ENCODE measurements at regions not wholly inside any gene's neighbourhood (a gene's known extent, or its start where the extent isn't known, plus 50 kb on each side); places are given as distances from the start of the nearest gene placed in this dataset.

DNA sequence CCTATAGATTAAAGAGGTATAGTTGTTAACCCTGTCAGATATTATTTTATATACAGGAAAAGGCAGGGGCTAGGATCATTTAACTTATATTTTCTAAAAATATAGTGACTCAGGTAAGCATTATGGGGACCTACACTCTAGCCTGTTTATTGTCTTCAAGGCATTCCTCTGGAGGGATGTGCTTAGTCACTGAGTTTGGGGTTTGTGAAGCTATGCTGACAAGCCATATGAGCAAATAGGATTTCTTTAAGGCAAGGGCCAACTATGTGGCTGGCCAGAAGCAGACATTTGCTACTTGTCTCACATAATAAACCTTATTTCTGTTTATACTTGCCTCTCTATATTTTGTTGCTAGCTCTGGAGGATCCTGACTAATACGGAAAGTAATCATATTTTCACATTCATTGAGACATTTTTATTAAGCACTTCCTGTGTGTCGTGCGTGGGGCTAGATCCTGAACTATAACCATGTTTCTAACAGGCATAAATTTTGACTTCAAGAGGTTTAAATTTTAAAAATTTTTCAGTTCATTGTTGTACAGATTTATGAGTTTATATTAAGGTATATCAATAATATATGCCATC, 153.4 kb downstream of the OTOL1 start (continued):
- TF ChIP-seq, protein P1, sequence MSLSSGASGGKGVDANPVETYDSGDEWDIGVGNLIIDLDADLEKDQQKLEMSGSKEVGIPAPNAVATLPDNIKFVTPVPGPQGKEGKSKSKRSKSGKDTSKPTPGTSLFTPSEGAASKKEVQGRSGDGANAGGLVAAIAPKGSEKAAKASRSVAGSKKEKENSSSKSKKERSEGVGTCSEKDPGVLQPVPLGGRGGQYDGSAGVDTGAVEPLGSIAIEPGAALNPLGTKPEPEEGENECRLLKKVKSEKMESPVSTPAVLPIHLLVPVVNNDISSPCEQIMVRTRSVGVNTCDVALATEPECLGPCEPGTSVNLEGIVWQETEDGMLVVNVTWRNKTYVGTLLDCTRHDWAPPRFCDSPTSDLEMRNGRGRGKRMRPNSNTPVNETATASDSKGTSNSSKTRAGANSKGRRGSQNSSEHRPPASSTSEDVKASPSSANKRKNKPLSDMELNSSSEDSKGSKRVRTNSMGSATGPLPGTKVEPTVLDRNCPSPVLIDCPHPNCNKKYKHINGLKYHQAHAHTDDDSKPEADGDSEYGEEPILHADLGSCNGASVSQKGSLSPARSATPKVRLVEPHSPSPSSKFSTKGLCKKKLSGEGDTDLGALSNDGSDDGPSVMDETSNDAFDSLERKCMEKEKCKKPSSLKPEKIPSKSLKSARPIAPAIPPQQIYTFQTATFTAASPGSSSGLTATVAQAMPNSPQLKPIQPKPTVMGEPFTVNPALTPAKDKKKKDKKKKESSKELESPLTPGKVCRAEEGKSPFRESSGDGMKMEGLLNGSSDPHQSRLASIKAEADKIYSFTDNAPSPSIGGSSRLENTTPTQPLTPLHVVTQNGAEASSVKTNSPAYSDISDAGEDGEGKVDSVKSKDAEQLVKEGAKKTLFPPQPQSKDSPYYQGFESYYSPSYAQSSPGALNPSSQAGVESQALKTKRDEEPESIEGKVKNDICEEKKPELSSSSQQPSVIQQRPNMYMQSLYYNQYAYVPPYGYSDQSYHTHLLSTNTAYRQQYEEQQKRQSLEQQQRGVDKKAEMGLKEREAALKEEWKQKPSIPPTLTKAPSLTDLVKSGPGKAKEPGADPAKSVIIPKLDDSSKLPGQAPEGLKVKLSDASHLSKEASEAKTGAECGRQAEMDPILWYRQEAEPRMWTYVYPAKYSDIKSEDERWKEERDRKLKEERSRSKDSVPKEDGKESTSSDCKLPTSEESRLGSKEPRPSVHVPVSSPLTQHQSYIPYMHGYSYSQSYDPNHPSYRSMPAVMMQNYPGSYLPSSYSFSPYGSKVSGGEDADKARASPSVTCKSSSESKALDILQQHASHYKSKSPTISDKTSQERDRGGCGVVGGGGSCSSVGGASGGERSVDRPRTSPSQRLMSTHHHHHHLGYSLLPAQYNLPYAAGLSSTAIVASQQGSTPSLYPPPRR (CRISPR knock-in tag; IDR thresholded peaks at IDR 0.05; ENCODE audit: borderline replicate concordance), result no peak
- TF ChIP-seq NUFIP1 (IDR thresholded peaks at IDR 0.05; ENCODE audit: partially characterized antibody), result no peak

DNA sequence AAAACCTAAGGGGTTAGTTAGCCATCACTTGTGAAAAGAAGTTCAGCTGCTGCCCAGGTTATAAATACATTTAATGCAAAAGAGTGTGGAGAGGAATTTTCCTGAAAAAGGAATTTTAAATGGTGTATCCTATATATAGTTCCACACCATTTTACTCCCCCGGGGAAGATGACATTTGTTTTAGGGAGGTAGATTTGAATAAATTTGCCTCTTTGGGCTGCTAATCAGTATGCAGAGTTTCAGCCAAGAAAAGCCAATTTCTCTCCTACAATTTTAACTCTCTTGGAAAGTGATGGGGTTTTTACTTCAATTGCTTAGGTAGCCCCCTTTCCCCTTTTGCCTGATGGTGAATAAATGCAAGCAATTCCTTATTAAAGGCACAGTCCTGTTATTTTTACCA, 161.2 kb downstream of the OTOL1 start:
- H2AFZ ChIP-seq (ENCODE audit: low read depth, low read length), result no peak overlapping the region
- H4K20me1 ChIP-seq (replicated peaks; ENCODE audit: control insufficient read depth, insufficient read depth, low read length), result no peaks in the 10 kb centered on the region
- in situ Hi-C loops (cut with MboI), result no loop called here
- H3K36me3 ChIP-seq (ENCODE audit: control insufficient read depth, insufficient read depth, low read length), result no peaks in the 10 kb centered on the region
- H3K9me3 ChIP-seq (replicated peaks; ENCODE audit: control insufficient read depth, insufficient read depth, low read depth, low read length), result no peaks in the 10 kb centered on the region; the same call in 1 of the 2 replicates
- BruUV-seq (replicated peaks), result no TSS peak
- CTCF ChIA-PET (ENCODE audit: low intra/inter-chr PET ratio), result no interaction called here
- DNase-seq (ENCODE audit: extremely low read depth in 1 of 4, low spot score in 3 of 4) (no peak), FAIRE-seq (no peak), ATAC-seq (no peak)
- no peak overlapping the region for H3K27ac ChIP-seq (ENCODE audit: extremely low read depth, low read depth, low read length)
- H3K27me3 ChIP-seq (ENCODE audit: control insufficient read depth in 2 of 2, insufficient read depth in 2 of 2, low read length in 2 of 2), result no peaks in the 10 kb centered on the region
- no peaks in the 10 kb centered on the region for H3K4me1 ChIP-seq (replicated peaks in 1 of 2; ENCODE audit: control insufficient read depth in 2 of 2, insufficient read depth in 2 of 2, low read length in 2 of 2)
- no peak overlapping the region for H3K9ac ChIP-seq (ENCODE audit: insufficient read depth in 1 of 2, low read depth in 2 of 2, low read length in 2 of 2)
- no peak overlapping the region for H3K4me2 ChIP-seq (ENCODE audit: insufficient read depth, low read length)
- POLR2A ChIA-PET, result no interaction called here
- no peak overlapping the region for H3K4me3 ChIP-seq
- intact Hi-C loops (cut with micrococcal nuclease), result no loop called here
- H3K9me1 ChIP-seq (ENCODE audit: control insufficient read depth, insufficient read depth, low read length), result no peaks in the 10 kb centered on the region
- WGBS (ENCODE audit: insufficient coverage, low coverage, missing lambda C conversion rate), result 0% methylated on average over 1 of the region's 1 CpG
- no peaks in the 10 kb centered on the region for H3K79me2 ChIP-seq (ENCODE audit: control insufficient read depth, insufficient read depth, low read length)
- TF ChIP-seq ZFP36 (IDR thresholded peaks at IDR 0.05; ENCODE audit: low read depth, low read length, partially characterized antibody) (no peak), FOXM1 (IDR thresholded peaks at IDR 0.05; ENCODE audit: low read depth) (no peak), FOXM1 (CRISPR knock-in tag; IDR thresholded peaks at IDR 0.05; ENCODE audit: low read depth) (no peak), MCM2 (IDR thresholded peaks at IDR 0.05; ENCODE audit: low read depth) (no peak), PHB (CRISPR knock-in tag; IDR thresholded peaks at IDR 0.05) (no peak), GATAD2B (IDR thresholded peaks at IDR 0.05; ENCODE audit: borderline replicate concordance) (no peak), POLR2AphosphoS5 (IDR thresholded peaks at IDR 0.05; ENCODE audit: control insufficient read depth, insufficient read depth, low read depth, low read length) (no peak), ADNP (tag; IDR thresholded peaks at IDR 0.05) (no peak), ZNF232 (CRISPR knock-in tag; IDR thresholded peaks at IDR 0.05) (no peak), ZNF263 (CRISPR knock-in tag; IDR thresholded peaks at IDR 0.05; ENCODE audit: borderline replicate concordance) (no peak), NR2C2 (CRISPR knock-in tag; IDR thresholded peaks at IDR 0.05) (no peak), NR2C2 (tag; IDR thresholded peaks at IDR 0.05) (no peak), DACH1 (IDR thresholded peaks at IDR 0.05; ENCODE audit: partially characterized antibody) (no peak), POLR2H (tag; IDR thresholded peaks at IDR 0.05; ENCODE audit: low read depth) (no peak), ZNF239 (CRISPR knock-in tag; IDR thresholded peaks at IDR 0.05) (no peak)
- TF ChIP-seq, protein P2, sequence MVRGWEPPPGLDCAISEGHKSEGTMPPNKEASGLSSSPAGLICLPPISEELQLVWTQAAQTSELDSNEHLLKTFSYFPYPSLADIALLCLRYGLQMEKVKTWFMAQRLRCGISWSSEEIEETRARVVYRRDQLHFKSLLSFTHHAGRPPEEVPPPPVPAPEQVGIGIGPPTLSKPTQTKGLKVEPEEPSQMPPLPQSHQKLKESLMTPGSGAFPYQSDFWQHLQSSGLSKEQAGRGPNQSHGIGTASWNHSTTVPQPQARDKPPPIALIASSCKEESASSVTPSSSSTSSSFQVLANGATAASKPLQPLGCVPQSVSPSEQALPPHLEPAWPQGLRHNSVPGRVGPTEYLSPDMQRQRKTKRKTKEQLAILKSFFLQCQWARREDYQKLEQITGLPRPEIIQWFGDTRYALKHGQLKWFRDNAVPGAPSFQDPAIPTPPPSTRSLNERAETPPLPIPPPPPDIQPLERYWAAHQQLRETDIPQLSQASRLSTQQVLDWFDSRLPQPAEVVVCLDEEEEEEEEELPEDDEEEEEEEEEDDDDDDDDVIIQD (CRISPR knock-in tag; IDR thresholded peaks at IDR 0.05), result no peak
